ENCODE measurements at regions not wholly inside any gene's neighbourhood (a gene's known extent, or its start where the extent isn't known, plus 50 kb on each side); places are given as distances from the start of the nearest gene placed in this dataset.

- no peak for TF ChIP-seq CTCF (conservative IDR thresholded peaks at IDR 0.05 in 1 of 2, IDR thresholded peaks at IDR 0.05 in 1 of 2; ENCODE audit: extremely low read depth in 1 of 2, insufficient read depth in 1 of 2, low read depth in 1 of 2, low read length in 2 of 2)
- TF ChIP-seq EZH2 (IDR thresholded peaks at IDR 0.05; ENCODE audit: borderline replicate concordance, low read length) = no peak
These were observed 65.1 kb upstream of the PLEKHG1 start for GRCh38 chr6:150534553-150534952.
